ENCODE measurements at regions not wholly inside any gene's neighbourhood (a gene's known extent, or its start where the extent isn't known, plus 50 kb on each side); places are given as distances from the start of the nearest gene placed in this dataset.
"Not testable (repeated sequence)": the region's sequence is repeated elsewhere in the genome, so short reads cannot be mapped to it uniquely, and the experiment has no call there.

DNA sequence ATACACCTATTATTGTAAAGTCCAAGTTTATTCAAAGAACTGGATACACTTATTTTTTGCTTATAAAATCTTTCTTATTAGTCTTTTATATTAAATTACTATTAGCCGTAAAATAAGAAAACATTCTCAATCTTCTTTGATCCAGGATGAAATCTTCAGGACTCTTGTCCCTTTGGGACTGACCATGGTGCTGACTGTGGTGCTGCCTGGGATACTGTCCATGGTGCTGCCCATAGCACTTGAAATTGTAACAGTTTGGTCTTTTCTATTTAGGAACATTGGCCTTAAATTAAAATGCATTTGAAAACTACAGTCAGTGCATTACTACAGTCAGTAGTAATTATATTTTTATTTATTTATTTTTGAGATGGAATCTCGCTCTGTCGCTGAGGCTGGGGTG is 53.0 kb upstream of the ARL17B start:
- not testable (repeated sequence) for DNase-seq, H3K4me3 Mint-ChIP-seq

GRCh38 chr17:46412156-46412555 is 50.6 kb upstream of the ARL17B start:
- POLR2A ChIA-PET, H3K9me3 Mint-ChIP-seq: not testable (repeated sequence)

More for the DNA sequence above, 53.0 kb upstream of the ARL17B start:
- H3K27me3 Mint-ChIP-seq; H3K27ac Mint-ChIP-seq; ATAC-seq (ENCODE audit: low read depth); H3K9me3 Mint-ChIP-seq; H3K4me1 Mint-ChIP-seq; POLR2A ChIA-PET; H3K36me3 Mint-ChIP-seq: not testable (repeated sequence)

GRCh38 chr17:46411172-46411852 is 49.7 kb upstream of the ARL17B start:
- H3K4me3 Mint-ChIP-seq, POLR2A ChIA-PET, H3K36me3 Mint-ChIP-seq, H3K27ac Mint-ChIP-seq, H3K9me3 Mint-ChIP-seq, DNase-seq, H3K27me3 Mint-ChIP-seq, H3K4me1 Mint-ChIP-seq: not testable (repeated sequence)
- peak; percentile 88 for ATAC-seq (ENCODE audit: low read depth)

More at GRCh38 chr17:46412156-46412555, 50.6 kb upstream of the ARL17B start:
- H3K27me3 Mint-ChIP-seq; H3K27ac Mint-ChIP-seq; H3K4me1 Mint-ChIP-seq; DNase-seq; H3K36me3 Mint-ChIP-seq; ATAC-seq (ENCODE audit: low read depth); H3K4me3 Mint-ChIP-seq: not testable (repeated sequence)
